Vagina (tissue), 2 donors: ENCODE measurements at regions not wholly inside any gene's neighbourhood (a gene's known extent, or its start where the extent isn't known, plus 50 kb on each side); places are given as distances from the start of the nearest gene placed in this dataset.
A peak's percentile ranks its signal among the peaks of the same experiment; 100 is the strongest.

Experiments used
- DNase-seq, 2 donors: peaks; one replicate each; pipeline ENCODE4 v3.0.0-alpha.2; 2017; ENCODE audit errors: extremely low spot score in 2 of 2
- H3K27ac ChIP-seq: fragments of 200-600 bp; sonication (generic); one replicate; pipeline ENCODE4 v1.5.1; 2019
- H3K27me3 ChIP-seq: fragments of 200-600 bp; sonication (generic); one replicate; pipeline ENCODE4 v1.5.1; 2019
- H3K36me3 ChIP-seq, 2 donors: fragments of 200-600 bp; sonication (generic); one replicate each; pipeline ENCODE4 v1.5.1; 2017 to 2019
- H3K4me1 ChIP-seq: fragments of 200-600 bp; sonication (generic); one replicate; pipeline ENCODE4 v1.5.1; 2019
- H3K4me3 ChIP-seq, 2 donors: fragments of 200-600 bp; sonication (generic); 1 replicate in 1 of 2; 2 replicates in 1 of 2; pipeline ENCODE4 v1.5.1; 2016 to 2019
- H3K9me3 ChIP-seq: fragments of 200-600 bp; sonication (generic); one replicate; pipeline ENCODE4 v1.5.1; 2019
- POLR2A ChIP-seq, 2 donors: fragments of 450-650 bp; IDR thresholded peaks; one replicate each; pipeline ENCODE4 v1.6.1; 2017; ENCODE audit warnings: antibody characterized with exemption in 2 of 2, mild to moderate bottlenecking in 2 of 2, moderate library complexity in 2 of 2
- POLR2AphosphoS5 ChIP-seq, 2 donors: sonication (generic); formaldehyde crosslinking; IDR thresholded peaks; one replicate each; pipeline ENCODE4 v1.9.0; 2017; ENCODE audit warnings: antibody characterized with exemption in 2 of 2, mild to moderate bottlenecking in 2 of 2, low read depth in 1 of 2; ENCODE audit not compliant: insufficient read depth in 1 of 2
- intact Hi-C: fragments of 100-400 bp; cut with DNase I; formaldehyde crosslinking; loops from one replicate; pipeline ENCODE4 v1.15.1; 2023
- TF ChIP-seq, protein P1 (sequence below), 3 experiments: fragments of 450-650 bp in 2 of 3; fragments of 200-600 bp in 1 of 3; sonication (generic) in 1 of 3; IDR thresholded peaks; one replicate each; pipeline ENCODE4 v1.5.1; 2017 to 2019; ENCODE audit warnings: antibody characterized with exemption in 3 of 3, mild to moderate bottlenecking in 2 of 3, moderate library complexity in 2 of 3

DNA sequence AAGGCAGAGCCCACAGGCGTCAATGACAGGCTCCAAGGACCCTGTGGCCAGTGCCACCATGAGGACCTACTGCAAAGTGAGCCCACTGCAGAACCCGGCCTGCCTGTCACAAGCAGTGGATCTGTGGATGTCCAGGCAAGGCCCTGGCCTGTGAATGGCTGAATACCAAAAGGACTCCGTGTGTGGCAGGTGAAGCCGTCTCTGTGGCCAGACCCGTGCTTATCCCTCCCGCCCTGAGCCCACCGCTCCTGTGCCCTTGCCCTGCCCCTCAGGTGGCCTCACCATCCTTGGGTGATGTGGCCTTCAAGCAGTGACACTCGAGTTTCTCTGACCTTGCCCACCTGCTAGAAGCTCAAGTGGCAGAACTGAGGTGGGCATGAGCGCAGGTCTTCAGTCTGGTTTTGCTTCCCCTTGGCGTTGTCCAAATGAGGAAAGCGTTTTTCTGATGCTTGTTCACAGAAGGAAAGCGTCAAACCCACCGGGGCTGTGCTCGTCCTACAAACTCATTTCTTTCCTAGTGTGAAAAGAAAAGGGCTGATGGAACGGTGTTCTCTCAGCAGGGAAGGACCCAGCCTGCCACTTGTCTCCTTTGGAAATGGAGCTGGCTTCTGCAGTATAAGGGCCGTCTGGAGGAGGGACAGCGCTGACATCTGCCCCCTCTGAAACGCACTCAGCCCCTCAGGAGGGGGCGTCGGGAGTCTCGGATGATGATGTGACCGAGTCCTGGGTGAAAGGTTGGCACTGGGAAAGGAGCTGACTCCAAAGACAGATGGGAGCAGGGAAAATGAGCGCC is 377.7 kb upstream of the IRX4 start:
- intact Hi-C loops = no loop called here
- no peak for TF ChIP-seq POLR2AphosphoS5 (IDR thresholded peaks at IDR 0.05; ENCODE audit: insufficient read depth in 1 of 2, low read depth in 1 of 2)
- TF ChIP-seq, protein P1, sequence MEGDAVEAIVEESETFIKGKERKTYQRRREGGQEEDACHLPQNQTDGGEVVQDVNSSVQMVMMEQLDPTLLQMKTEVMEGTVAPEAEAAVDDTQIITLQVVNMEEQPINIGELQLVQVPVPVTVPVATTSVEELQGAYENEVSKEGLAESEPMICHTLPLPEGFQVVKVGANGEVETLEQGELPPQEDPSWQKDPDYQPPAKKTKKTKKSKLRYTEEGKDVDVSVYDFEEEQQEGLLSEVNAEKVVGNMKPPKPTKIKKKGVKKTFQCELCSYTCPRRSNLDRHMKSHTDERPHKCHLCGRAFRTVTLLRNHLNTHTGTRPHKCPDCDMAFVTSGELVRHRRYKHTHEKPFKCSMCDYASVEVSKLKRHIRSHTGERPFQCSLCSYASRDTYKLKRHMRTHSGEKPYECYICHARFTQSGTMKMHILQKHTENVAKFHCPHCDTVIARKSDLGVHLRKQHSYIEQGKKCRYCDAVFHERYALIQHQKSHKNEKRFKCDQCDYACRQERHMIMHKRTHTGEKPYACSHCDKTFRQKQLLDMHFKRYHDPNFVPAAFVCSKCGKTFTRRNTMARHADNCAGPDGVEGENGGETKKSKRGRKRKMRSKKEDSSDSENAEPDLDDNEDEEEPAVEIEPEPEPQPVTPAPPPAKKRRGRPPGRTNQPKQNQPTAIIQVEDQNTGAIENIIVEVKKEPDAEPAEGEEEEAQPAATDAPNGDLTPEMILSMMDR (IDR thresholded peaks at IDR 0.05) = no peak
- no peak for TF ChIP-seq POLR2A (IDR thresholded peaks at IDR 0.05)
- peak; percentile 70 to 91 for DNase-seq
- Histone ChIP-seq H3K27me3 (no peaks in the 10 kb centered on the region), H3K4me1 (no peaks in the 10 kb centered on the region), H3K36me3 (no peaks in the 10 kb centered on the region), H3K4me3 (no peak overlapping the region), H3K27ac (no peak overlapping the region), H3K9me3 (no peaks in the 10 kb centered on the region)

DNA sequence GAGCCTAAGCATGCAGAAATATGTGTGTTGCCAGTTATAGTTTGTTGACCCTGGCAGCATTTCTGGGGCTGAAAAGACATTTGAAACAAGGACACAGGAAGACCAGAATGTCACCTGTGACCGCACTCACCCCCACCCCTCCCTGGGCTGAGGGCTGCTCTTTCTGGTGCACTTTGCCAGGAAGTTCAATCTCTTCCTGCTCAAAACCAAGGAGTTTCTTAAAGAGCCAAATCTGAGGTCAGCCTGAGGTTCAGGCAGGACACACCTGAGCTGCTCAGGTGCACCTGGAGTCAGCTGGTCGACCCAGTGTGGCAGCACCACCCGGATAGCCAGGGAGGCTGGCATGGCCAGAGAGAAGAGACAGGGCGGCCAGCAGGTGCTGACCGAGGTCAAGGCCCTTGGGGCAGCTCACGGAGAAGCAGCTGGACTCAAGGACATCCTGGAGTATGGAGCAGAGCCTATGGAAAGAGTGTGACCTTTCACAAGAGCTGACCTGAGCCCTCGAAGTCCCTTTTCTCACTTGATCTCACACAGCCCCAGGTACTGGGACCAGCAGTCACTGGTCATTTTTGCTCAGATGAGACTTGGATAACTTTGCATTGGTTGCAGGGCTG is 376.9 kb upstream of the IRX4 start:
- Histone ChIP-seq H3K27me3 (no peaks in the 10 kb centered on the region), H3K27ac (no peak overlapping the region), H3K4me3 (no peak overlapping the region), H3K4me1 (no peaks in the 10 kb centered on the region), H3K36me3 (no peaks in the 10 kb centered on the region), H3K9me3 (no peaks in the 10 kb centered on the region)
- intact Hi-C loops = no loop called here
- TF ChIP-seq, protein P1 (IDR thresholded peaks at IDR 0.05) = no peak
- TF ChIP-seq POLR2A (IDR thresholded peaks at IDR 0.05) (no peak), POLR2AphosphoS5 (IDR thresholded peaks at IDR 0.05; ENCODE audit: insufficient read depth in 1 of 2, low read depth in 1 of 2) (no peak)
- peak; percentile 72 to 79 for DNase-seq

DNA sequence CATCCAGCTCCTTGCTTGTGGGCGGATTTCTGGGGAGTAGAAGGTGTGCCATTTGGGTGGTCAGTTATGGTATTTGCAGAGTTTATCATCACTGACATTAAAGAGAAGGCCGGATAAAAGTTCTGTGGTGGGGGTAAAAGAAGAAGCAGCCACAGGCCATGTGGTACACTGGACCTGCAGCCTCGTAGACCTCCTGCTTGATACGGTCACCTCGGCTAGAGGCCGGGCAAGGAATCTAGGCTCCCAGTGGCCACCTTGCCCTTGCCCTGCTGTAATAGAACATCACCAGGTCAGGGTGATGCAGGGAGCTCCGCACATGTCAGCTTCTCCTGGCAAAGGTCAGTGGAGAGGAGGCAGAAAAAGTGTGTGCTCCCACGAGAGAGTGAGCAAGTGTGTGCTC is 376.1 kb upstream of the IRX4 start:
- Histone ChIP-seq H3K27ac (no peak overlapping the region), H3K9me3 (no peaks in the 10 kb centered on the region), H3K27me3 (no peaks in the 10 kb centered on the region), H3K36me3 (no peaks in the 10 kb centered on the region), H3K4me3 (no peak overlapping the region), H3K4me1 (no peaks in the 10 kb centered on the region)
- no peak for TF ChIP-seq POLR2AphosphoS5 (IDR thresholded peaks at IDR 0.05; ENCODE audit: insufficient read depth in 1 of 2, low read depth in 1 of 2)
- TF ChIP-seq, protein P1 (IDR thresholded peaks at IDR 0.05) = no peak
- TF ChIP-seq POLR2A (IDR thresholded peaks at IDR 0.05) = no peak
- intact Hi-C loops = no loop called here
- peak; percentile 67 to 75 for DNase-seq

DNA sequence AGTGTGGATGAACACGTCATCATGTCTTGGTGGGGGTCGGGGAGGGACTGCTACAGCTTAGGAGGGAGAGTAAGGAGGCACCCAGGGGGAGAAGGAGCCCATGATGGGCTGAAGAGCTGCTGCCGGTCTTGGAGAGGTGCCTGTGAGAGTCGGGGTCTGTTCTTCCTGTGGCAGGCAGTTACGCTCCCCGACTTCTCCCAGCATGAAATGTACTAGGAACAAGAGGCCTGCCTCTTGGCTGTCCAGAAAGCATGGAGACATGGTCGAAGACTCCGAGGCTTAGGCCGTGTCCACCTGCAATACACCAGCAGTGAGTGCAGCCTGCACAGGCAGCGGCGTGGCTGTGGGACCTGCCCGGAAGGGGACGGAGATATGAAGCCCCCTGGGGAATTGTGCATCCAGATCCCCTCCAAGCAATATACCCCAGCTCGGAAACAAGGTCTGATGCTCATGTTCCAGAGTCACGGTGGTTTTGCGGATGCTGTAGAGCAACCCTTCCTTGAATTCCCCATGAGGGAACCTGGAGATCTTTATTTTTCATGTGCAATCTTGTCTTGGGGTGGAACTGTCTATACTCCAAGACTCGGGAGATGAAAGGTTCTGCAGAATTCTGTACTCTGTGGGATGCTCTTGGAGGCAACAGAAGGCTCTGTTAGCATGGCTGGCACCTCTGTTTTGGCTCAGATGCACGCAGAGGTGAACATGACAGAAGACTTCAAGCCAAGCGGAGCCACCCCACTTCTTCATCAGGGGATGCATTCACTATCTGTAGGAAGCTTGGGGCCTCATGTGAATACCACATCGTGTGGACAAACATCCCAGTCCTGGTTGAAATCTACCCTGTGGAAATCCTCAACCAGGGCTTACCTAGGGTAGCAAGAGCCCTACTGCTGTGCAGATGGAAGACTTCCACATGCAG is 374.9 kb upstream of the IRX4 start:
- intact Hi-C loops = no loop called here
- Histone ChIP-seq H3K4me1 (no peaks in the 10 kb centered on the region), H3K9me3 (no peaks in the 10 kb centered on the region), H3K27ac (no peak overlapping the region), H3K36me3 (no peaks in the 10 kb centered on the region), H3K4me3 (no peak overlapping the region), H3K27me3 (no peaks in the 10 kb centered on the region)
- TF ChIP-seq, protein P1 (IDR thresholded peaks at IDR 0.05) = no peak
- TF ChIP-seq POLR2A (IDR thresholded peaks at IDR 0.05) = no peak
- no peak for TF ChIP-seq POLR2AphosphoS5 (IDR thresholded peaks at IDR 0.05; ENCODE audit: insufficient read depth in 1 of 2, low read depth in 1 of 2)
- DNase-seq = peak; percentile 70 to 93
